ENCODE measurements at regions not wholly inside any gene's neighbourhood (a gene's known extent, or its start where the extent isn't known, plus 50 kb on each side); places are given as distances from the start of the nearest gene placed in this dataset.

- no peak for FAIRE-seq
Measured at GRCh38 chr5:145176041-145176440, 659.1 kb downstream of the PRELID2 start.

- no peak for FAIRE-seq
Measured at GRCh38 chr5:145166110-145166509, 669.0 kb downstream of the PRELID2 start.

DNA sequence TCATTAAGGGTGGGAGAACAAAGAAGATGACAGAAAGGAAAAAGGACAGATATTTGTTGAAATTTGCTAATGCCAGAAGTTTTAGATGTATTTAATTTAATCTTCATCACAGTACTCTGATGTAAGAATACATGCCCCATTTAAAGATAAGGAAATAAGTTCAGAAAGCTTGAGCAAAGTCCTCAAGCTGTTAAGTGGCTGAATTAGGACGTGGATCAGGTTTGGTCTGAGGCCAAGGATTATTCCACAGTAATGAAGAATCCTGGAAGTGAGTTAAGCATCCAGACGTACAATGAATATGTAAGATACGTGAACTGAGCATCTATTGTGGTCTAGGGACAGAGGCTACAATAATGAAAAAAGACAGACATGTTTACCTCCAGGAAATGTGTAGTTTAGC is 671.3 kb downstream of the PRELID2 start:
- no peak for FAIRE-seq

DNA sequence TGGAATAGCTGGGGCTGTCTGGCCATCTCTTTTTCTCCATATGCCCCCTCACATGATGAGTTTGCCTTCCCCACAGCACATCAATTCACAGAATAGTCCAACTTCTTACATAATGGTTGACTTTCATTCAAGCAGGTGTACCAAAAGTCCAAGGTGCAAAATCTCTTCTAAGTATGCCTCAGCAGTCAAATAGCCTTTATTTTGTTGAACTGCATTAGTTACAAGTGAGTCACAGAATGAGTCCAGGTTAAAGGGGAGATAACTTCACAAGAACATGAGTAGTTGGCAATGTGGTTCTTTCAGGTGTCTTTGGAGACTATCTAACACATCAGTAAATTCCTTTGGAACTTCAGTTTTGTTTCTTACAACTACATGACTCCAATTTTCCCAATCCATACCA is 672.5 kb downstream of the PRELID2 start:
- no peak for FAIRE-seq

GRCh38 chr5:145161391-145161790 is 673.8 kb downstream of the PRELID2 start:
- FAIRE-seq = no peak

DNA sequence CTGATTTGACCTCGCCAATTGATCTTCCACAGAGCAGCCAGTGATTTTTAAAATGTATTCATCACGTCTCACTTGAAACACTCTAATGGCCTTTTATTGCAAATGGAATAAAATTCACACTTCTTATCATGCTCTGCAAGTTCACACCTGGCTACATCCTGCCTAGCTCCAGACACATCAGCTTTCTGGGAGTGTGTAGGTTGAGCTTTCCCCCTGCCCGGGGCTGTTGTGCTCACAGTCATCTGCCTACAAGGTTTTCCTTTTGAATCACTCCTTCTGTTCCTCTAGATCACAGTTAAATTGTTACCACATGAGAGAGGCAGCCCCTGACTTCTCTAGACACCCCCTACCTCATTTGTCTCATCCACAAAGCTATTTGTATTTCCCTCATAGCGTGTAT is 674.5 kb downstream of the PRELID2 start:
- FAIRE-seq = no peak

- no peak for FAIRE-seq
Measured at GRCh38 chr5:145158730-145159129, 676.4 kb downstream of the PRELID2 start.

DNA sequence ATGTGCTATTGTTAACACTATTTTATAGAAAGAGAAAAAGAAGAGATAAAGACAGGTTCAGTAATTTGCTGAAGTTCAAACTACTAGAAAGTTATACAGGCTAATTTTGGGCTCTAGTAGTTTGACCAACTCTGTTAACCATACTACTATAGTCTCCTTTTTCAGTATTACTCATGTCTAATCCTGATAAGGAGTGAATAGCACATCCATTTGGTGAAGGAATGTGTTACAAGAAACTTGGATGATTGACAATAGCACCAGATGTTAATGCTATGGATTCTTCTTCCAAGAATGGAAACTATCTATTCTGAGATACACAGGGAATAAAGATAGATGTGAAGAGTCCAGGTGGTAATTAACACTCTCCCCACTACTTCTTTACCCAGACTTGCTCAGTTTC is 677.3 kb downstream of the PRELID2 start:
- FAIRE-seq = no peak

DNA sequence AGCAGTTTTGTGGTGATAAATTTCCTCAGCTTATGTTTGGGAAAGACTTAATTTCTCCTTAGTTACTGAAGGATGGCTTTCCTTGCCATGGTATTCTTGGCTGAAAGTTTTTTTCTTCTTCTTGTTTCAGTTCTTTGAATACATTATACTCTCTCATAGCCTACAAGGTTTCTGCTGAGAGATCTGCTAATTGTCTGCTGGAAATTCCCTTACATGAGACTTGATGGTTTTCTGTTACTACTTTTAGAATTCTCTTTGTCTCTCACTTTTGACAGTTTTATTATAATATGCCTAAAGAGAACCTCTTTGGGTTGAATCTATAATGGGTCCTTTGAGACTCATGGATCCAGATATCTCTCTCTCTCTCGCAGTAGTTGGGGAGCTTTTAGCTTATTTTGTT is 693.6 kb downstream of the PRELID2 start:
- no peak for FAIRE-seq

GRCh38 chr5:145130996-145131395 is 704.1 kb downstream of the PRELID2 start:
- FAIRE-seq = no peak

DNA sequence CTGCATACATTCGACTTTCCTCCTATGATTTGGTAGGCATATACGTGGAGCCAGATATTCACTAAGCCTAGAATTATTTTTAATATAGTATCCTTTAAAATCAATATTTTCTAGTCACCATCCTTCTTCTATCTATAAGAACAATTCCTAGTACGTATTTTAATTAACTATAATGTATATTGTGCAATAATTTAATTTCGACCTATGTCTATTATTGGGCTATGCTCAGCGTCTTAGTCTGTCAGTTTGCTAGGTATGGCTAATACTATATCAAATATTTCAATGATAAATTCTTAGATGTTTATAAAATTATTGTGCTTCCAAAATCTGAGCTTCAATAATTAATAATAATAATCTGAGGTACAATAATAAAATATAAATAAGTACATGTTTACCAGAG is 705.3 kb downstream of the PRELID2 start:
- FAIRE-seq = no peak

DNA sequence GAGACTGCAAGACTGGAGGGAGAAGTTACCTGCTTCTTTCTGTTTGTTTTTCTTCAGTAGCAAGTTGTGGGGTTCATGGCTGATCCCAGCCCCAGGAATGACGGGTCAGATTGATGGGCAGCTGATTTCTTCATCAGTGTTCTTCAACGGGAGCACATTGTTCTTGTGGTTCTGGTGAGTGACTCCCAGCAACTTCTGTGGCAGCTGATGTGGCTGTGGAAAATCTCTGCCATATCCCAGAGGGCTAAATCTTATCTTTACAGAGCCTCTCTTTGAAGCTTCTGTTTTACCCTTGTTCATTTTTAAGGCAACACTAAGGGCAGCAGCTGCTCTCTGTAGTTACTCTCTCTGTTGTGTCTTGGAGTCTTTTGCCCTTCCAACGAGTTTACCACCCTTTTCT is 710.3 kb downstream of the PRELID2 start:
- no peak for FAIRE-seq

DNA sequence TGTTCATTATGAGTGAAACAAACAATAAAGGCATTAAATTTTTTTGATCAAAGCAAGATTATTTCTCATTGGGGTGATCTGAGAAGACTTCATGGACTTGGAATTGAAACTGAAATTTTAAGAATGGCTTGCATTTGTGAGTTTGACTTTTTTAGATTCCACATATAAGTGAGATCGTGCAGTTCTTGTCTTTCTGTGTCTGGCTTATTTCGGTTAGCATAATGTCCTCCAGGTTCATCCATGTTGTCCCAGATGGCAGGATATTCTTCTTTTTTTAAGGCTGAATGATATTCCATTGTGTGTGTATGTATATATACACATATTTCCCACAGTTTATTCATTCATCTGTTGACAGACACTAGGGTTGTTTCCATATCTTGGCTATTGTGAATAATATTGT is 716.5 kb downstream of the PRELID2 start:
- FAIRE-seq = no peak

GRCh38 chr5:145118127-145118526 is 717.0 kb downstream of the PRELID2 start:
- FAIRE-seq = no peak

DNA sequence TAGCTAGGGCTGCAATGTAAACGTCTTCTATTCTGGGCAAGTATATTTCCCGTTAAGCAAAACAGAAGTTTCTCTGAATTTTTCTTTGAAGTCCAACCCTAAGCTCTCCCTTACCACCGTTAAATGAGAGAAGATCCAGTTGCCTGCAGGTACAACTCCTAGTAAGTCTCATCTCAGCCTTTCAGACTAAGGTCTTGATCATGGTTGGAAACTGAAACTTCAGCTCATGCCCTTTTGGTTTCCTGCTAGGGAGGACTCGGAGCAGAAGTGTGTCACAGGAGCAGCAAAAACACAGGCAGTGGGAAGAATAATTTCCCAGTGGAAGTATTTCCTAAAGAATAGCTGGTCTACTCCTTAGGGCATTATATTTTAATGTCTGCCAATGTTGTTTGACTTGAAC is 717.9 kb downstream of the PRELID2 start:
- no peak for FAIRE-seq

DNA sequence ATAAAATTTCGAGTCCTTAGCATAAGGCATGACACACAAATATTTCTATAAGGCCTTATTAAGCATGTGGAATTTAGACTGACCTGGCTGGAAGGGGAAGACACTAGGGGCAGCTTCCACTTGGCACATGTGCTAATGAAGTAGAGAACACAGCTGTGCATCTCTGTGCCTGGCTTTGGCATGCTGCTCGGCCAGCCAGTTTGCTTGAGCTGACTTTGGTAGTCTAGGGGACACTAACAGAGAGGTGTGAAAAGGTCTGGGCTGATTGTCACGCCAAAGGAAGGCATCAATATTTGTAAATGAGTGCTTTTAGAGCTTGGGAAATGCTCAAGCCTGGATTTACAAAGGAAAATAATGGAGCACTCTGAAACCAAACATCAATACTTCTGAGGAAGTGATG is 723.7 kb downstream of the PRELID2 start:
- no peak for FAIRE-seq

DNA sequence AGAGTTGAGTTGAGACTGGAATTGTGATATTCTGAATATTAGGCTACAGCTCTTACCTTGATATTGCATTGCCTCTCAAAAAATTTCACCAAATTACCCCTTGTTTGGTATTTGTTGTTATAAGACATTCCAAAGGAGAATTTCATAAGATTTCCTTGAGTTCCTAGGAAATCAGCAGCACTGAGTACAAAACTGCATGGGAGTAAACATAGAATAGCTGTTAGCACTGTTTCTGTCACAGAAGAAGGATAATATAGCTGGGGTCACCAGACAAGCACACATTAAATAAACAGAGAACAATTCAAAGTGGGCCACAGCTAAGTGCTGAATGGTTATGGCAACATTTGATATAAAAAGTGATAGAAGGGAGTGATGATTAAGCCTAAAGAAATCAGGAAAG is 724.3 kb downstream of the PRELID2 start:
- FAIRE-seq = no peak

- FAIRE-seq = no peak
Measured at GRCh38 chr5:145110181-145110580, 725.0 kb downstream of the PRELID2 start.

- FAIRE-seq = no peak
Measured at GRCh38 chr5:145105384-145105783, 729.8 kb downstream of the PRELID2 start.

GRCh38 chr5:145104106-145104505 is 731.0 kb downstream of the PRELID2 start:
- no peak for FAIRE-seq

DNA sequence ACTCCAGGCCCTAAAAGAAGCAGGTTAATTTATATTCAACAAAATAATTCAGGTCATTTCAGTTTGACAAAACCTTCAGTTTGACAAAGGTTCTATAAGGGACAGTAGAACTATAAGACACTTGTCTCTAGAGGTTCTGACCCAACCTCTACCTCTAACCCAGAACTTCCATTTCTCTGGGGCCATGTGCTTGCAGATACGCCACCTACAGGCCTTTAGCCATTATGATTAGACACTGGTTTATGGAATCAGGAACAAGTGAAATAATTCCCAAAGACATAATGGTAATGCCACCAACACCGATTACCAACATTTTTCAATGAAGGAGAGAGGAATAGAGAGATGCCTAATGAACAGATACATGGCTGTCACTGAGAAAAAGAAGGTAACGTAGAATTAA is 733.9 kb downstream of the PRELID2 start:
- no peak for FAIRE-seq

DNA sequence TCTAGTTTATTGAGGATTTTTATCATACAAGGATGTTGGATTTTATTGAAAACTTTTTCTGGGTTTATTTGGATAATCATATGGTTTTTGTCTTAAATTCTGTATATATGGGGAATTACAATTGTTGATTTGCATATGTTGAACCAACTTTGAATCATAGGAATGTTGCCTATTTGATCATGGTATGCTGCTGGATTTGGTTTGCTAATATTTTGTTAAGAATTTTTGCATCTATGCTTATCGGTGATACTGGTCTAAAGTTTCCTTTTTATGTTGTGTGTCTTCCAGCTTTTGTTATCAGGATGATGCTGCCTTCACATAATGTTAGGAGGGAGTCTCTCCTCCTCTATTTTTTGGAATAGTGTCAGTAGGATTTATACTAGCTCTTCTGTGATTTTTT is 745.0 kb downstream of the PRELID2 start:
- FAIRE-seq = no peak

- FAIRE-seq = no peak
Measured at GRCh38 chr5:145084834-145085233, 750.3 kb downstream of the PRELID2 start.

GRCh38 chr5:145077028-145077427 is 758.1 kb downstream of the PRELID2 start:
- no peak for FAIRE-seq

GRCh38 chr5:145076040-145076439 is 759.1 kb downstream of the PRELID2 start:
- FAIRE-seq = no peak

GRCh38 chr5:145072889-145073288 is 762.3 kb downstream of the PRELID2 start:
- no peak for FAIRE-seq
